Naive thymus-derived CD4-positive, alpha-beta T cell (primary cell): ENCODE measurements at regions not wholly inside any gene's neighbourhood (a gene's known extent, or its start where the extent isn't known, plus 50 kb on each side); places are given as distances from the start of the nearest gene placed in this dataset.

Experiments used
- ATAC-seq: fragments of 150-1000 bp; cut with Tn5 transposase; 2 replicates; pipeline ENCODE4 v1.10.0; 2021; ENCODE audit warnings: mild to moderate bottlenecking, moderate library complexity
- CTCF ChIA-PET: fragments of 350-600 bp; sonication (Branson Sonifier 250); formaldehyde crosslinking; loops from one replicate; lab custom pipeline; 2021; ENCODE audit warnings: antibody characterized with exemption; lab: Charles Lee
- POLR2A ChIA-PET: fragments of 350-600 bp; sonication (Branson Sonifier 250); formaldehyde crosslinking; loops from one replicate; lab custom pipeline; 2021; ENCODE audit warnings: antibody characterized with exemption, inconsistent platforms; lab: Charles Lee
- DNase-seq, 9 donors: peaks; one replicate each; pipeline versions ENCODE4 v3.0.0 to v3.0.0-alpha.2; 2020 to 2022; ENCODE audit warnings: mixed read lengths in 1 of 9
- H3K27ac ChIP-seq: one replicate; pipeline ENCODE4 v1.7.0; 2013; ENCODE audit warnings: mild to moderate bottlenecking, low read depth, low read length, moderate library complexity
- H3K27me3 ChIP-seq, 2 donors: one replicate each; pipeline ENCODE4 v1.7.0; 2013; ENCODE audit warnings: low read length in 2 of 2, mild to moderate bottlenecking in 2 of 2, moderate library complexity in 2 of 2; ENCODE audit not compliant: control insufficient read depth in 2 of 2, insufficient read depth in 2 of 2
- H3K36me3 ChIP-seq, 3 experiments: 1 replicate in 2 of 3; 2 replicates in 1 of 3; pipeline ENCODE4 v1.7.0; 2013; ENCODE audit warnings: low read length in 3 of 3, mild to moderate bottlenecking in 3 of 3, moderate library complexity in 1 of 3; ENCODE audit not compliant: insufficient read depth in 3 of 3, control insufficient read depth in 2 of 3
- H3K4me1 ChIP-seq, 2 donors: one replicate each; pipeline ENCODE4 v1.7.0; 2013; ENCODE audit warnings: low read length in 2 of 2, mild to moderate bottlenecking in 2 of 2, moderate library complexity in 1 of 2; ENCODE audit not compliant: control insufficient read depth in 2 of 2, insufficient read depth in 2 of 2
- H3K4me3 ChIP-seq: 2 replicates; pipeline ENCODE4 v1.7.0; 2013; ENCODE audit warnings: mild to moderate bottlenecking, low read length
- H3K9me3 ChIP-seq, 3 experiments: 1 replicate in 2 of 3; 2 replicates in 1 of 3; pipeline ENCODE4 v1.7.0; 2013; ENCODE audit warnings: low read length in 3 of 3; ENCODE audit not compliant: control insufficient read depth in 2 of 3
- H3K27ac Mint-ChIP-seq, 9 donors: one replicate each; pipeline ENCODE4 v1.8.0; 2020 to 2022; ENCODE audit warnings: mixed read lengths in 9 of 9, mild to moderate bottlenecking in 8 of 9, moderate library complexity in 5 of 9, inconsistent platforms in 2 of 9
- H3K27me3 Mint-ChIP-seq, 5 donors: one replicate each; pipeline ENCODE4 v1.8.0; 2021 to 2022; ENCODE audit warnings: mixed read lengths in 5 of 5, mild to moderate bottlenecking in 1 of 5
- H3K36me3 Mint-ChIP-seq, 5 donors: one replicate each; pipeline ENCODE4 v1.8.0; 2020 to 2022; ENCODE audit warnings: mixed read lengths in 5 of 5, mild to moderate bottlenecking in 3 of 5, inconsistent platforms in 1 of 5
- H3K4me1 Mint-ChIP-seq, 7 donors: one replicate each; pipeline ENCODE4 v1.8.0; 2020 to 2022; ENCODE audit warnings: mixed read lengths in 7 of 7, mild to moderate bottlenecking in 3 of 7, inconsistent platforms in 1 of 7
- H3K4me3 Mint-ChIP-seq, 10 donors: one replicate each; pipeline ENCODE4 v1.8.0; 2020 to 2022; ENCODE audit warnings: mild to moderate bottlenecking in 10 of 10, mixed read lengths in 10 of 10, moderate library complexity in 6 of 10, inconsistent platforms in 2 of 10
- H3K9me3 Mint-ChIP-seq, 11 donors: one replicate each; pipeline ENCODE4 v1.8.0; 2020 to 2022; ENCODE audit warnings: mixed read lengths in 11 of 11, mild to moderate bottlenecking in 4 of 11, inconsistent platforms in 1 of 11, moderate library complexity in 1 of 11
- intact Hi-C, 2 donors: fragments of 100-400 bp; cut with micrococcal nuclease; formaldehyde crosslinking; loops; one replicate each; pipeline ENCODE4 v1.15.1; 2023

- Mint-ChIP-seq H3K27ac (no peak overlapping the region), H3K9me3 (peaks cover 7 to 18% (median 14%) of the 10 kb centered on the region in 11 donors), H3K4me1 (no peaks in the 10 kb centered on the region), H3K27me3 (peaks cover 0 to 5% (median 0%) of the 10 kb centered on the region in 5 donors), H3K4me3 (no peak overlapping the region), H3K36me3 (peaks cover 0 to 4% (median 0%) of the 10 kb centered on the region in 5 donors)
- ChIA-PET CTCF (no interaction called here), POLR2A (no interaction called here)
- Histone ChIP-seq H3K9me3 (peaks cover 0 to 6% (median 0%) of the 10 kb centered on the region in 3 experiments), H3K27me3 (no peaks in the 10 kb centered on the region), H3K36me3 (no peaks in the 10 kb centered on the region), H3K4me1 (no peaks in the 10 kb centered on the region), H3K27ac (no peak overlapping the region), H3K4me3 (no peak overlapping the region)
- DNase-seq, result no peak
- intact Hi-C loops, result no loop called here
- no peak for ATAC-seq
Observed at GRCh38 chr12:72095025-72095424, 156.4 kb downstream of the TPH2 start.

DNA sequence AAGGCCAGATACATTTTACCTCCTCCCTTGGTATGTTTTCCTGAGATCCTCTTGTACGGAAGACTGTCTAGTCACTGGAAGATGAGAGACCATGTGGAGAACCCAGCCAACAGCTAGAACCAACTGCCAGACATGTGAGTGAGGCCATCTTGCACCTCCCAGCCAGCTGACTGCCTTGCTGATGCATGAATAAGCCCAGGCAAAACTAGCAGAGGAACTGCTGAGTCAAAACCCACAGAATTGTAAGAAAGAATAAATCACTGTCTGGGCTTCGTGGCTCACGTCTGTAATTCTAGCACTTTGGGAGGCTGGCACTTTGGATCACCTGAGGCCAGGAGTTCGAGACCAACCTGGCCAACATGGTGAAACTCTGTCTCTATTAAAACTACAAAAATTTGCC is 160.0 kb downstream of the TPH2 start:
- intact Hi-C loops, result no loop called here
- Histone ChIP-seq H3K4me3 (no peak overlapping the region), H3K4me1 (no peaks in the 10 kb centered on the region), H3K27me3 (peaks cover 0 to 3% of the 10 kb centered on the region in 2 donors), H3K9me3 (no peaks in the 10 kb centered on the region), H3K36me3 (no peaks in the 10 kb centered on the region), H3K27ac (no peak overlapping the region)
- Mint-ChIP-seq H3K36me3 (peaks cover 0 to 4% (median 0%) of the 10 kb centered on the region in 5 donors), H3K27ac (no peak overlapping the region), H3K4me3 (no peak overlapping the region), H3K9me3 (peaks cover 2 to 11% (median 9%) of the 10 kb centered on the region in 11 donors), H3K4me1 (no peaks in the 10 kb centered on the region), H3K27me3 (peaks cover 0 to 5% (median 0%) of the 10 kb centered on the region in 5 donors)
- POLR2A ChIA-PET, result no interaction called here
- ATAC-seq (no peak), DNase-seq (no peak)
- CTCF ChIA-PET, result no interaction called here

DNA sequence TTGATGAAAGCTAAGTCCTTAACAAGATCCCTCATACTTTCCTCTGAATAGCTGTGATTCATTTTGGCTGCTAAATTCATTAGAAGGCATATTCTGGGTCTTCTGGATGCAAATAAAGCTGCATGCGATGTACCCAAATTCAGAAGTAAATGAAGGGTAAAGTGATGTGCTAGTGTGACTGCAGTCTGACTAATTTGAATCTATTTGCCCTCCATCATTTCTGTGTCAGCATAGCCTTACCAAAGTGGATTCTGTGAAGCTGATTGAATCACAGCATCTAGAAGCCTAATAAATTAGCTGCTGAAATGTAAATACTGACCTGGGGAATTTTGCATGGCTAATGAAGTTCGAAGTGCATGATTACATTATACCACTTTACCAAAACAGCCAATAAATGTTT is 162.2 kb downstream of the TPH2 start:
- ATAC-seq (no peak), DNase-seq (no peak)
- intact Hi-C loops, result no loop called here
- Mint-ChIP-seq H3K4me1 (no peaks in the 10 kb centered on the region), H3K4me3 (no peak overlapping the region), H3K36me3 (no peaks in the 10 kb centered on the region), H3K27ac (no peak overlapping the region), H3K27me3 (peaks cover 0 to 3% (median 0%) of the 10 kb centered on the region in 5 donors), H3K9me3 (peaks cover 0 to 6% (median 0%) of the 10 kb centered on the region in 11 donors)
- ChIA-PET CTCF (interaction anchor here (1.0 kb wide), 1 partner anchor 9 kb away, joined by 3 read pairs; no protein-coding TSS in a partner anchor), POLR2A (no interaction called here)
- Histone ChIP-seq H3K4me1 (no peaks in the 10 kb centered on the region), H3K36me3 (no peaks in the 10 kb centered on the region), H3K27me3 (peaks cover 0 to 3% of the 10 kb centered on the region in 2 donors), H3K9me3 (no peaks in the 10 kb centered on the region), H3K27ac (no peak overlapping the region), H3K4me3 (no peak overlapping the region)

DNA sequence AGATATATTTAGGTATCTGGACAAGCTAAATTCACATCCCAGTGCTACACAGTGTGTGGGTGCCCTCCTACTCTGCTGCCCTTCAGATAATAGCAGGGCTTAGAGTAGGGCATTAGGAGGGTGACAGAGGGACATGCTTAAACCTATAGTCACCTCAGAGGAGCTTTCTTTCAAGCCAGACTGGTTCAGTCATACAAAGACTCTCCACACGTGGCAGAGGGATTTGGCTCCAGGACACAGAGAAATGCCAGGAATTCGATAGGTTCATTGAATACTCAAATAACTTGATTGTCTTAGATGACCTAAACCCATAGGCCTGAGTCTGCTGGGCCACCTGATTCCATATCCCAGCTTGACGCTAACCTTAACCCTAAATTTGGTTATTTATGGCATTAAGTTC is 163.5 kb downstream of the TPH2 start:
- Histone ChIP-seq H3K36me3 (no peaks in the 10 kb centered on the region), H3K9me3 (no peaks in the 10 kb centered on the region), H3K27me3 (peaks cover 0 to 3% of the 10 kb centered on the region in 2 donors), H3K4me3 (no peak overlapping the region), H3K4me1 (no peaks in the 10 kb centered on the region), H3K27ac (no peak overlapping the region)
- Mint-ChIP-seq H3K27ac (no peak overlapping the region), H3K4me1 (no peaks in the 10 kb centered on the region), H3K36me3 (no peaks in the 10 kb centered on the region), H3K9me3 (peaks cover 0 to 6% (median 0%) of the 10 kb centered on the region in 11 donors), H3K27me3 (peaks cover 0 to 3% (median 0%) of the 10 kb centered on the region in 5 donors), H3K4me3 (no peak overlapping the region)
- intact Hi-C loops, result no loop called here
- ATAC-seq (no peak), DNase-seq (no peak)
- CTCF ChIA-PET, result no interaction called here
- POLR2A ChIA-PET, result no interaction called here

GRCh38 chr12:72105849-72106248 is 166.3 kb upstream of the TRHDE start:
- Histone ChIP-seq H3K9me3 (no peaks in the 10 kb centered on the region), H3K36me3 (no peaks in the 10 kb centered on the region), H3K4me3 (no peak overlapping the region), H3K27me3 (no peaks in the 10 kb centered on the region), H3K27ac (no peak overlapping the region), H3K4me1 (no peaks in the 10 kb centered on the region)
- CTCF ChIA-PET, result no interaction called here
- no peak for ATAC-seq
- H3K27ac Mint-ChIP-seq, result no peak overlapping the region
- DNase-seq, result no peak
- intact Hi-C loops, result no loop called here
- no peaks in the 10 kb centered on the region for H3K36me3 Mint-ChIP-seq
- POLR2A ChIA-PET, result no interaction called here
- no peaks in the 10 kb centered on the region for H3K4me1 Mint-ChIP-seq
- no peak overlapping the region for H3K4me3 Mint-ChIP-seq
- no peaks in the 10 kb centered on the region for H3K9me3 Mint-ChIP-seq
- no peaks in the 10 kb centered on the region for H3K27me3 Mint-ChIP-seq

DNA sequence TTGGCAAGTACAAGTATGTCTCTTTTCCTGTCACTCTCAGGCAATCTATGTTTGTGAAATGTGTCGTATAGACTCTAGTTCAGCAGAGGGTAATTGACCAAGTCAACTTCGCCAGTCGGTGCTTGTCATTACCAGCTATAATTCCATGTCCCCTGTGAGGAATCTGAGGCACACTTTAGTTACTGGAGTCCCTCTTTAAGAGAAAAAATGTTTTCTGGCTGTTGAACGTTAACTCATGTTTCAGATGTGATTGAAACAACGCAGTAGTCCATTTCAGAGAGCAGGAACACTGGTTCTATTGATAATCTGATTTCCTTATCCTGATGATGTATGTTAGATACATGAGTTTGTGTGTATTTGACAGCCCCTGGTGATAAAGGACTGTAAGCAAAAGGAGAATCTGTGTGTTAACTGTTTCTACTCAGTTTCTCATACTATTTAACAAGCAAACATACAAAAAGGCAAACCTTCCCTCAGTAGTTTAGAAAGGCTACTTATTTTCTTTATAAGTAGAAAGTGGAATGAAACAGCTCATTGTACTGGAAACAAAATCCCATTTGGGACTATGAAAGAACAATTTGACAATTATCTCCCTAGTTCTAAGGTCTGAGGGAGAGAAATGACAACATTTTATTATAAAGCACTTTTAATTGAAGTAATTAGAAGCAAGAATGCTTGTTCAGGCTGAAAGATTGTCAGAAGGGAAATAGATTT is 161.1 kb upstream of the TRHDE start:
- CTCF ChIA-PET, result no interaction called here
- Mint-ChIP-seq H3K36me3 (no peaks in the 10 kb centered on the region), H3K27ac (no peak overlapping the region), H3K4me3 (no peak overlapping the region), H3K27me3 (peaks cover 0 to 3% (median 0%) of the 10 kb centered on the region in 5 donors), H3K9me3 (peaks cover 0 to 4% (median 0%) of the 10 kb centered on the region in 11 donors), H3K4me1 (no peaks in the 10 kb centered on the region)
- H3K27me3 ChIP-seq, result no peaks in the 10 kb centered on the region
- intact Hi-C loops, result no loop called here
- no peaks in the 10 kb centered on the region for H3K36me3 ChIP-seq
- no peak for DNase-seq
- no peak overlapping the region for H3K4me3 ChIP-seq
- no peaks in the 10 kb centered on the region for H3K4me1 ChIP-seq
- POLR2A ChIA-PET, result no interaction called here
- H3K9me3 ChIP-seq, result no peaks in the 10 kb centered on the region
- no peak overlapping the region for H3K27ac ChIP-seq
- no peak for ATAC-seq

GRCh38 chr12:72111706-72112105 is 160.5 kb upstream of the TRHDE start:
- DNase-seq, result no peak
- no peak overlapping the region for H3K4me3 Mint-ChIP-seq
- peaks cover 0 to 3% (median 0%) of the 10 kb centered on the region in 5 donors for H3K27me3 Mint-ChIP-seq
- Histone ChIP-seq H3K27me3 (no peaks in the 10 kb centered on the region), H3K9me3 (no peaks in the 10 kb centered on the region), H3K36me3 (no peaks in the 10 kb centered on the region), H3K4me1 (no peaks in the 10 kb centered on the region), H3K4me3 (no peak overlapping the region), H3K27ac (no peak overlapping the region)
- peaks cover 0 to 4% (median 0%) of the 10 kb centered on the region in 11 donors for H3K9me3 Mint-ChIP-seq
- intact Hi-C loops, result no loop called here
- no peak overlapping the region for H3K27ac Mint-ChIP-seq
- CTCF ChIA-PET, result no interaction called here
- ATAC-seq, result no peak
- POLR2A ChIA-PET, result no interaction called here
- H3K36me3 Mint-ChIP-seq, result no peaks in the 10 kb centered on the region
- no peaks in the 10 kb centered on the region for H3K4me1 Mint-ChIP-seq
